Neural cell (in vitro differentiated cells): ENCODE measurements at regions not wholly inside any gene's neighbourhood (a gene's known extent, or its start where the extent isn't known, plus 50 kb on each side); places are given as distances from the start of the nearest gene placed in this dataset.

Experiments used
- H2AFZ ChIP-seq: fragments of 200-600, 300-800 bp; sonication (generic), shearing (Covaris generic); 2 replicates; pipeline ENCODE4 v1.6.0; 2014; ENCODE audit warnings: low read depth, mild to moderate bottlenecking, antibody characterized with exemption, low read length, moderate library complexity
- H3F3A ChIP-seq: fragments of 200-600 bp; shearing (Covaris generic); 2 replicates; pipeline ENCODE4 v1.6.1; 2016; ENCODE audit warnings: mild to moderate bottlenecking, moderate library complexity, mixed read lengths, antibody characterized with exemption, low read length; ENCODE audit not compliant: insufficient read depth, poor library complexity, severe bottlenecking
- H3K27ac ChIP-seq: fragments of 200-600, 300-800 bp; sonication (generic), shearing (Covaris generic); 2 replicates; pipeline ENCODE4 v1.5.1; 2014; ENCODE audit warnings: mild to moderate bottlenecking, low read length, moderate library complexity
- H3K27me3 ChIP-seq: fragments of 300-800, 200-600 bp; sonication (generic), shearing (Covaris generic); 2 replicates; pipeline ENCODE4 v1.6.0; 2014; ENCODE audit warnings: mild to moderate bottlenecking, low read depth, low read length, moderate library complexity; ENCODE audit not compliant: insufficient read depth
- H3K36me3 ChIP-seq: fragments of 300-800, 200-600 bp; sonication (generic), shearing (Covaris generic); 2 replicates; pipeline ENCODE4 v1.5.1; 2014; ENCODE audit warnings: mild to moderate bottlenecking, antibody characterized with exemption, low read length, moderate library complexity; ENCODE audit not compliant: insufficient read depth
- H3K4me2 ChIP-seq: fragments of 300-800, 200-600 bp; sonication (generic), shearing (Covaris generic); 2 replicates; pipeline ENCODE4 v1.6.0; 2014; ENCODE audit warnings: mild to moderate bottlenecking, low read length
- H3K4me3 ChIP-seq: fragments of 300-800, 200-600 bp; sonication (generic), shearing (Covaris generic); 2 replicates; pipeline ENCODE4 v1.5.1; 2014; ENCODE audit warnings: mild to moderate bottlenecking, low read length, moderate library complexity
- H3K79me2 ChIP-seq: fragments of 200-600 bp; shearing (Covaris generic); replicated peaks from 2 replicates; pipeline ENCODE4 v1.6.0; 2014; ENCODE audit warnings: mild to moderate bottlenecking, low read length, moderate library complexity; ENCODE audit not compliant: insufficient read depth
- H3K9ac ChIP-seq: fragments of 300-800, 200-600 bp; sonication (generic), shearing (Covaris generic); 2 replicates; pipeline ENCODE4 v1.6.1; 2016; ENCODE audit warnings: mild to moderate bottlenecking, low read length, mixed read lengths
- H3K9me2 ChIP-seq: fragments of 200-600 bp; shearing (Covaris generic); 2 replicates; pipeline ENCODE4 v1.6.1; 2016; ENCODE audit warnings: mild to moderate bottlenecking, low read length, mixed read lengths; ENCODE audit not compliant: insufficient read depth
- H3K9me3 ChIP-seq: fragments of 200-600, 300-800 bp; sonication (generic), shearing (Covaris generic); 2 replicates; pipeline ENCODE4 v1.6.1; 2016; ENCODE audit warnings: mild to moderate bottlenecking, mixed run types, low read length, moderate library complexity, mixed read lengths
- H4K20me1 ChIP-seq: fragments of 200-600 bp; shearing (Covaris generic); 2 replicates; pipeline ENCODE4 v1.6.1; 2016; ENCODE audit warnings: mild to moderate bottlenecking, mixed run types; ENCODE audit not compliant: insufficient read depth
- CTCF ChIP-seq: fragments of 450-650 bp; IDR thresholded peaks from 2 replicates; pipeline ENCODE4 v1.5.1; 2014; ENCODE audit warnings: antibody characterized with exemption, mild to moderate bottlenecking, moderate library complexity; ENCODE audit not compliant: poor library complexity, severe bottlenecking
- EP300 ChIP-seq: fragments of 450-650 bp; conservative IDR thresholded peaks from 2 replicates; pipeline ENCODE4 v1.6.1; 2014; ENCODE audit warnings: antibody characterized with exemption, mild to moderate bottlenecking, moderate library complexity; ENCODE audit not compliant: poor library complexity, severe bottlenecking
- EZH2 ChIP-seq: fragments of 200-600, 300-800 bp; shearing (Covaris generic), sonication (generic); IDR thresholded peaks from 2 replicates; pipeline ENCODE4 v1.6.1; 2014; ENCODE audit warnings: antibody characterized with exemption, low read length, borderline replicate concordance, mild to moderate bottlenecking; ENCODE audit not compliant: insufficient read depth, poor library complexity, severe bottlenecking
- MXI1 ChIP-seq: fragments of 450-650 bp; conservative IDR thresholded peaks from 2 replicates; pipeline ENCODE4 v1.6.1; 2014; ENCODE audit warnings: antibody characterized with exemption, mild to moderate bottlenecking; ENCODE audit not compliant: poor library complexity, severe bottlenecking
- POLR2AphosphoS5 ChIP-seq: IDR thresholded peaks from 2 replicates; pipeline ENCODE4 v1.6.1; 2012
- RAD21 ChIP-seq: fragments of 450-650 bp; conservative IDR thresholded peaks from 2 replicates; pipeline ENCODE4 v1.6.1; 2014; ENCODE audit warnings: antibody characterized with exemption, mild to moderate bottlenecking, moderate library complexity
- REST ChIP-seq: IDR thresholded peaks from 2 replicates; pipeline ENCODE4 v1.6.1; 2012; ENCODE audit warnings: borderline replicate concordance
- SMC3 ChIP-seq: fragments of 450-650 bp; conservative IDR thresholded peaks from 2 replicates; pipeline ENCODE4 v1.6.1; 2014; ENCODE audit warnings: antibody characterized with exemption, mild to moderate bottlenecking, moderate library complexity; ENCODE audit not compliant: poor library complexity
- TAF1 ChIP-seq: IDR thresholded peaks from 2 replicates; pipeline ENCODE4 v1.6.1; 2012; ENCODE audit warnings: low read depth

GRCh38 chr13:99051768-99052455 is 74.0 kb upstream of the DOCK9 start:
- no peaks in the 10 kb centered on the region for H3K79me2 ChIP-seq
- H4K20me1 ChIP-seq, result no peaks in the 10 kb centered on the region
- no peak overlapping the region for H3K4me3 ChIP-seq
- H3K9me3 ChIP-seq, result no peaks in the 10 kb centered on the region
- no peaks in the 10 kb centered on the region for H3K36me3 ChIP-seq
- no peak for TF ChIP-seq REST
- no peak for TF ChIP-seq POLR2AphosphoS5
- no peak for TF ChIP-seq SMC3
- no peak for TF ChIP-seq MXI1
- TF ChIP-seq CTCF, result no peak
- no peak for TF ChIP-seq EZH2
- no peak for TF ChIP-seq RAD21
- no peak for TF ChIP-seq EP300
- no peak for TF ChIP-seq TAF1
- H3F3A ChIP-seq, result no peaks in the 10 kb centered on the region
- no peak overlapping the region for H3K4me2 ChIP-seq
- H3K9ac ChIP-seq, result no peak overlapping the region
- H3K9me2 ChIP-seq, result no peaks in the 10 kb centered on the region
- no peak overlapping the region for H3K27ac ChIP-seq
- H3K27me3 ChIP-seq, result no peaks in the 10 kb centered on the region
- H2AFZ ChIP-seq, result no peak overlapping the region

- Histone ChIP-seq H3K4me3 (no peak overlapping the region), H3K9me2 (no peaks in the 10 kb centered on the region), H4K20me1 (no peaks in the 10 kb centered on the region), H3K79me2 (no peaks in the 10 kb centered on the region), H3K4me2 (no peak overlapping the region), H3K9ac (no peak overlapping the region), H2AFZ (no peak overlapping the region), H3F3A (no peaks in the 10 kb centered on the region), H3K36me3 (no peaks in the 10 kb centered on the region), H3K27me3 (no peaks in the 10 kb centered on the region), H3K9me3 (no peaks in the 10 kb centered on the region), H3K27ac (no peak overlapping the region)
- TF ChIP-seq REST (no peak), RAD21 (no peak), MXI1 (no peak), SMC3 (no peak), CTCF (no peak), TAF1 (no peak), POLR2AphosphoS5 (no peak), EZH2 (no peak), EP300 (no peak)
Measured at GRCh38 chr13:99053636-99054233, 75.9 kb upstream of the DOCK9 start.
